Muscle of arm (tissue), 1 donor: ENCODE measurements at regions not wholly inside any gene's neighbourhood (a gene's known extent, or its start where the extent isn't known, plus 50 kb on each side); places are given as distances from the start of the nearest gene placed in this dataset.
A peak's percentile ranks its signal among the peaks of the same experiment; 100 is the strongest.
"Not testable (repeated sequence)": the region's sequence is repeated elsewhere in the genome, so short reads cannot be mapped to it uniquely, and the experiment has no call there.

Experiments used
- DNase-seq: peaks from one replicate; pipeline ENCODE4 v3.0.0-alpha.2; 2013

DNA sequence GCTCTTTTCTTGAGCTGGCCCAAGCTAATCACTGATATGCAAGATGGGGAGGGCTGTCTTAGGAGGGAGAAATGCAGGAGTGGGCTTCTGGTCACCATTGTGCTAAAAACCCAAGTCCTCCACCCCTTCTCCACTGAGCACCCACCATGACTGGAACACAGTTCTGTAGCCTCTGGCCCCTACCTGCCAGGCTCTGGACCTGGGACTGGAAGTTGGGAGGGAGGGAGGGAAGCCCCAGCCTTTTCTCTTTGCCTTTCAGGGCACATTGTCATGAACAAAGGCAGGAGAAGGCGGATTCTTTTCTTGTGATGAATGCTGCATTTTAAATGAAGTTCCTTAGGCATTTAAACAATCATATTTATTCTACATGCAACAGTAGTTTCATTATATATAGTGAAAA, 559.1 kb upstream of the TRPC7 start:
- DNase-seq = no peak

DNA sequence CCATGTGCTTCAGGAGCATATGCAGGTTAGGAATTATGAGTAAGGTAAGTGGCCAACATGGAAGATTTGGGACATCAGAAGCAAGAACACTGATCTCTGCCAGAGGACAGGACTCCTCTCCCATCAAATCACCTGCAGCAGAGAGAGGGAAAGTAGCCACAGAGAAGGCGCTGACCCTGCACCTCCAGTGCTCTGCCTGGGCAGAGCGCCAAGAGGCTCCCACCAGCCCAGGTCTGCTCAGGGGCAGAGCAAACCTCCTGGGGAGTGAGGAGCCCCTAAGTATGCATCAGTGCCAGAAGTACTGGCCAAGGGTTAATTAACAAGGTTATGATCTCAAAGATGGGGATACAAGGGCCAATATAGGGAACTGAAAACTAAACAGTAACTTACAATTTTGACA, 545.3 kb upstream of the TRPC7 start:
- DNase-seq = no peak

DNA sequence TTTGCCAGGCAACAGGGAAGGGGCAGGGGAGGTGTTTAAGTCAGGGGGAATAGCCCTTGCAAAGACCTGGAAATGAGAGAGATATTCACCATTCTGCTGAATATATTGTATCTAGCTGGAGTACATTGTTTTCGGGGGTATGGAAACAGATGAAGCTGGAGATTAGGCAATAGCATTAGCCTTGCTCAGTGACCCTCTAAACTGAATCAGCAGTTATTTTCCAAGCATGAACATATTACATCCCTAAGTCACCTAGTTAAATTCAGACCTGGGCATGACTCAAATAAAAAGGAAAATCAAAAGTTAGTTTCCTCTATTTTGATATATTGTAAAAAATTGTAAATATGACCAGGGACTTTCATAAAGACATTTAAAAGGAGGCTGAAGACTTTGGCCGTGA, 544.6 kb upstream of the TRPC7 start:
- DNase-seq = no peak

DNA sequence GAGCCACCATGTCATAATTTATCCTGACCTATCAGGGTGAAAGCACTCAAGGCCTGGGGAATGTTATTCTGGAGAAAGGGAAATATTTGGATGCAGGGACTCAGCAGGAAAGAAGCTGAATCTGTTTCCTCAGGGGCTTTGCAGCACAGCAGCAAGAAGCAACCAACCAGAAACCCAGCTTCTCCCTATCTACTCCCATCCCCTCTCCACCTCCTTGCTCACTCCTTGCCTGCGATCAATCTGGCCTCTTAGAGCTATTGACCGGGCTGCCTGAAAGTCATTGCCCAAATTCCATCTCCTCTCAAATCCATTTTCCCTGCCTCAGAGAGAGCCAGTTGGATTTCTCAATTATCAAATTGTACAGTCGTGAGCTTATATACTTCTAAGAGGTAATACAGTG, 542.0 kb upstream of the TRPC7 start:
- no peak for DNase-seq

- DNase-seq = no peak
Observed at GRCh38 chr5:136906545-136906944, 541.2 kb upstream of the TRPC7 start.

- DNase-seq = no peak
Observed at GRCh38 chr5:136905571-136905970, 540.2 kb upstream of the TRPC7 start.

DNA sequence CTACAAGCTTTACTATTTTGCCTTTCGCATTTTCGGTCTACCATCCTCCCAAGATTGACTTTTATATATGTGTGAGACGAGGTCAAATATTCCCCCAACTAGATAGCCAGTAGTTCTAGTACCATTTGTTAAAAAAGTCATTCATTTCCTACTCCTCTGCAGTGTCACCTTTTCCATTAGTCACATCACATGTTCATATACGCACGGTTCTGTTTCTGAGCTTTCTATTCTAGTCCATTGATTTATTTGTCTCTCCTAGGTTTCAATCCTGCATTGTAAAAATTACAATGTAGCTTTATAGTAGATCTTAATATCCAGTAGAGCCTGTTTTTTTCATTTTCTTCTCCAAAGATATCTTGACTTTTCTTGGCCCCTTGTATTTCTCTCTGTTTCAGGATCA, 528.7 kb upstream of the TRPC7 start:
- DNase-seq = no peak

- no peak for DNase-seq
Observed at GRCh38 chr5:136892000-136892399, 526.7 kb upstream of the TRPC7 start.

DNA sequence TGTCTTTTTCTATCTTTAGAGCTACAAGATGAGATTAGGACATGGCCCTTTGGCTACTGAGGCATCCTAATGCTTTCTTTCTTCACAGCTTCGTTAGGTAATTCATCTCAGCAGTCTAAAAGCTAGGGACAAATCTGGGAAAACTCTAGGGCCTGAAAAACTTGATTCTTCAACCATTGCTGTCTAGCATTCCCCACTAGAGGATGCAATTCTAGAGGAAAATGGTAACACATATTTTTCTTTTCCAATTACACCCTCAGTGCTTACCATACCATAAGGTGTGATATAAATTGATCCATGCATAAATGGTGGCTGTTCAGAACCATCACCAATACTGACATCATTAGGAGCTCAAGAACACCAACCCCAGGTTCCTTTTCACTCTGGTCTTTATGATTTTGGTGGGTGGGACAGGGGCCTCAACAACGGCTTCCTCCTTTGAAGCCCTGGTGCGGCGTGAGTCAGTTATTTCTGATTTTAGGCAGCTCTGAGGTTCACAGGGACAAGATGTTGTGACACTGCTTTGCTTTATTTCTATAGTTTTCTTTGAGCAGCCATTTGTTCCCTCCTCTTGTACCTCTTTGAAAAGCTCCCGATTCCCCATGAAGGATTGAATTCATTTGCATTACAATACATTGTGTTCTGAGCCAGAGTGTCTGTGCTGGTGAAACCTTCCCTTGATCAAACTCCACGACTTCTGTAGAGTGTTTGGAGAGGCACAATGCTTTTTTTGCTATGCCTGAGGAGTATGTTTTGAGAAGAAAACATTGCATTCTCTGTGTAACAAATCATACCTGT, 526.0 kb upstream of the TRPC7 start:
- no peak for DNase-seq

DNA sequence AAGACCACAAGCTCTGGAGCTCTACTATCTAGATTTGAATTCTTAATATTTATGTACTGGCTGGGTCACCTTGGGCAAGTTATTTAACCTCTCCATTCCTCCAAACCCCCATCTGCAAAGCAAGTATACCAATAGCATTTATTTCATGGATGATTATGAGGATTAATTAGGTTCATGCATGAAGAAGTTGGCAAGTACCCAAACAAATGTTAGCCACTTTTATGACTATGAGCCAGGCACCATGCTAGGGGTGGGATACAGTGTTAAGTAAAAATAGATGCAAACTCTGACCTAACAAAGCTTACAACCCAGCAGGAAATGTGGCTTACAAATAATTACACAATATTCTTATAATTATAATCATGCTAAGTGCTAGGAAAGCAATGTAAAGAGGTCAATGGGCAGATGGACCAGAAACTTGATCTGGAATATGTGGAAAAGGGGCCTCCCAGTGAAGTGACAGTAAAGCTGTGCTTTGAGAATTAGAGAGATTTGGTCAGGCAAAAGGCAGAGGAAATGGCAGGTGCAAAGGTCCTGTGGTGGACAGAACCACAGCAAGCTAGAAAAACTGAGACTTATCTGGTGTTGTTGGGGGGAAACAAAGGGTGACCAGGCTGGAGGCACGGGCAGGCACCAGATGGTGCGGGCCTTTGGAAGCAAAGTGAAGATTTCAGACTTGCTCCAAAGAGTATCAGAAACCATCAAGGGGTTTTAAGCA, 525.2 kb upstream of the TRPC7 start:
- DNase-seq = no peak

DNA sequence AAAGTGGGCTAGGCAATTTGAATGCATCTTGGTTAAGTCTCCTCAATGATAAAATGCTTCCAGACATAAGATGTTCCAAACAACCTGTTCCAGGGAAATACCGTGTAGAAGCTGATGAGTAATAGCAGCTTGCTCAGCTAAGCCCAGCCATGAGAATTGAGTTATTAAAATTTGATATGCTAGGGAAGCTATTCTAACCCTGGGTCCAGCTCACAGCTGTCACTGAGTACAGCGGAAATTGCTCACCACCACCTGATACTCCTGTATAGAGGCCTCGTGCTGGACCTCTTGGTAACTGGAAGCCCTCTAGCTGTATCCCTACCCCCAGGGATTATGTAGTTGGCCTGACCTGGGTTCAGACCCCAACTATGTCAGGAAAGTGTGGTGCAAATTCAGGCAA, 521.3 kb upstream of the TRPC7 start:
- no peak for DNase-seq

DNA sequence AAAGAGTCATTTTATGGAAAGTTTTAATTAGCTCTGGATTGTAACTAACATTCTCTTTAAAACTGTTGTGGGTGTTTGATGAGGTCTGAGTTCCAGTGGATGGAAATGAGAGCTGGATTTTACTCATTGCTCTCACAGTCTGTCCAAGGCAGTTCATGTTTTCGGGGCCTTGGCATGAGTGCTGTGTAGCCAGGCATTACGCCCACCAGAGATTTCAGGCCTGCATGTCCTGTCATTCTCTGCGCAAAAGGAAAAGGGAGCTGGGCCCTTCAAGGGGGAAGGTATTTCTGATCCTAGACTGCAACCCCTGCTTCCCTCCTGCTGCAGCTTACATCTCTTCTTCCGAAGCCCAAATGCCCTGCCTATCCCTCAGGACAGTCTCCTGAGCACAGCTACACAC, 499.6 kb upstream of the TRPC7 start:
- no peak for DNase-seq

GRCh38 chr5:136856648-136857047, 491.3 kb upstream of the TRPC7 start:
- DNase-seq = no peak

GRCh38 chr5:136853971-136854370, 488.6 kb upstream of the TRPC7 start:
- peak; percentile 31 for DNase-seq

DNA sequence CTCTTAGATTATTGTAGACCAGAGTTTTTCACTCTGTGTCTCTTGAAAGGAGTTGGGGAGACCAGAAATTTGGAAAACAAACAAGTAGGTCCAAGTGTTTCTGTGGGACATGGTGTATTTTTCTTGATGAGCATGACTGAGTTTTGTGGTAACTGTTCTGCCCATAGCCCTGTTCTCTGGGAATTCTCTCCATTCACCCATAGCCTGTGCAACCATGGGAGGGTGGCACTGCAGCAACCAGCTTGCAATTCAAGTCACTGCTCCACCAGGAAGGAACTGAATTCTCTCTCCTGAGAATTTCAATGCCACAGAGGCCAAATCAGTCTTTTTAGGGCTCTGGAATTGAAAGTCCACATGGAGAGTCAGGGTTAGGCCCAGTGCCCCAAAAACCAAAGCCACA, 475.3 kb upstream of the TRPC7 start:
- DNase-seq = no peak

DNA sequence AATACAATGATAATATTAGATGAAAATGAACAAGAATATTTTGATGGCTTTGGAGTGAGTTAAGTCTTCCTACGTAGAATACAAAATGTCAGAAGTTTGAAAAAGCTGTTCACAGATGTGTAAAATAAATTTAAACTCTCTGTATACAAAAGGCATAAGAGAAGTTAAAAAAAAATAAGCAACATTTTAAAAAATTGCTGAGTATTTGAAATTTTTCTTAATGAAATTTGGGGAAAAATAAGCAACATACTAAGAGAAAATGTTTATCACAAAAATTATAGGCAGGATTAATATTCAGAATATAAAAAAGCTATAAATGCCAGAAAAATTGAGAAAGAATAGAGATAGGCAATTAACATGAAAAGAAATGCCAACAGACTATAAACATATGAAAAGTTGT, 470.7 kb upstream of the TRPC7 start:
- DNase-seq = no peak

DNA sequence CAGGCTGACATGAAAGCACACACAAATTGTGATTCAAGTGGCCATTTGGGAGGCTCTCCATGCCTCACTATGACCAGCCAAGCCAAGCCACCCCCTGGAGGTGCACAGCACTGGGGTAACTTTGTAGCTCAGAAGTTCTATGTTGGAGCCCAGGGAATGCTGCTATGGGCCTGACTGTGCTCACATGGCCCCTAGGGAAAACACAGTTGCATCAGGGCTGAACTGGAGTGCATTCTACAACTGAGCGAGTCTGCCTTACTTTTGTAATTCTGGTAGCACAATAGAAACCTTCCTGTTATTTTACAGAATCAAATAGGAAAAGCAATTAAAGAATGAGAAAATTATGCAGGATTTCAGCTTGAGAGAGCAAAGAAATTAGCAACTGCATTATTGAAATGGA, 455.5 kb upstream of the TRPC7 start:
- no peak for DNase-seq

DNA sequence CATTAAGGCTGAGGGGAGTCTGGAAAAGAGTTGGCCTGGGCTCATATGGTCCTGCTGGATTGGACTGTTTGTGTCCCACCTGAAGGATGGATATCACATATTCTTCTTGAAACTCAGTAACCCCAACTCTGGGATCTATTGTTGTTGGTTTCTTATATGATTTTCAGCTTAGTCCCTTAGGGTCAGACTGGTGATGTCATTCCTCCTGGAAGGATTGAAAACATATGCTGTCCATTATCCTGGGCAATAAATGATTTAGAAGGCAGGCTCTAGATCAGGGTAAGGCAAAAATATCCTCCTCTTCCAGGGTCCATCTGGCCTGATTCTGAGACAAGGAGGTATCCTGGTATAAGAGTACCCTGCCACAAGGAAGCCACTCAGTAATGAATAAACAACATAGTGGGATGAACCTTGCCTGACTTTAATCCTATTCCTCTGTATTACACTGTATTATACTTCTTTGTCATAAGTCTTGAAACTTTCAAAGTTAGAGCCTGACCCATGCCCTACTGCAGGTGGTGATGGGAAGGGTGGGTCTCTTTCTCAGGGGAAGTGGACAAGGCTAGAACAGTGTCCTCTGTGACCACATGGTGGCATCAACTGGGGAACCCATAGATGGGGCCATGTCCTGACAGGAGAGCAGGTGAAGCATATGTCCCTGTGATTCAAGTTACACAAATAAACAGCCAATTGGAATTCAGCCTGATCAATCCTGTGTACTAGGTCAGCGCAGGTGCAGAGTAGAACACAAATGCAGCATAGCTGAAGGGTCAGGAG, 454.4 kb upstream of the TRPC7 start:
- DNase-seq = no peak

DNA sequence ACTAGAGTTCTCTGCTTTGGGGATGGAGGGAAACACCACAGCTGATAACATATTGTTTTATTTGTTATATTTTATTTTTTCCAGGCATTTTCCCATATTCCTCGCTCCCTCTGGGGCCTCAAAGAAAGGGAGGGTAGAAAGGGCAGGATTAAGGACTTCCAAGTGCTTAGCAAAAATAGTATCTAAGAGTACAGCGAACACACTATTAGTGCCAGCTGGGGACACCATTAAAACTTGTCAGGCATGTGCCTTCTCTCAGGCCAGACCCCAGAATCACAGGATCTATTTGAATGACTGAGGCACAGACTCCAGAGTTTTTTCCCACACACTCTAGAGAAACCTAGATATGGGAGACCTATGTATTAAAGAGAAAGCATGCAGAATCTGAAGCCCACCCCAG, 451.0 kb upstream of the TRPC7 start:
- DNase-seq = no peak

DNA sequence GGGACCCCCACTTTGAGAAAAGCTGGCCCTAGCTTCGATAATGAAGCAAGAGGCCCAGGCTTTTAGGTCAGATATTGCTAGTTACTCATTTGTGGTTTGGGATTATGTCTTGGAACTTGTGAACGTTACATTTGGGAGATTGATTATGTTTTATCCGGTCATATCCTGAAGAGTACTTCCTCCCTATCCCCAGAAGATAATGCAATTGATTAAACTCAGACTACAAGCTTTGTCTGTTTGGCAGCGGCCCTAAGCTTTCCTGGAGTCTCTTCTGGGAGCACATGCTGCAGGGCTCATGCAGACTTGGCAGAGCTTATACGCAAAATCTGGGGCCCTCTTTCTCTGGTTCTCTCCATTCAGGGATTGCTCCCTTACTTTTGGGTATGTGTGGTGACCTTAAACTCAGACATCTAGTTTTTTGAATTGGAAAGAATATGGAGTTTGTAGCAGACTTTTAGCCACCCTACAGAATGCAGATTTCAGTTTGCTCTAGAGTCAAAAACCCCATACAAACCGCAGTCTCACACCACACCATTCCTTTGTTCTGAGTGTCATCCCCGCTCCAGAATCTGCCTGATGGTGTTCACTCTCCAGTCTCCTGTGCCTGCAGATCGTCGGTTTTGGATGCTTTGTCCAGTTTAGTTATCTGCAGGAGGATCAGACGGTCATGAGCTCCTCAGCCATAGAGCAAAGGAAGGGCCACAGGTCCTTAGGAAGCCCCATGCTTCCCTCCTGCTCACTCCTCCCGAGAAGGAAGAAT, 449.5 kb upstream of the TRPC7 start:
- peak; percentile 71 for DNase-seq

DNA sequence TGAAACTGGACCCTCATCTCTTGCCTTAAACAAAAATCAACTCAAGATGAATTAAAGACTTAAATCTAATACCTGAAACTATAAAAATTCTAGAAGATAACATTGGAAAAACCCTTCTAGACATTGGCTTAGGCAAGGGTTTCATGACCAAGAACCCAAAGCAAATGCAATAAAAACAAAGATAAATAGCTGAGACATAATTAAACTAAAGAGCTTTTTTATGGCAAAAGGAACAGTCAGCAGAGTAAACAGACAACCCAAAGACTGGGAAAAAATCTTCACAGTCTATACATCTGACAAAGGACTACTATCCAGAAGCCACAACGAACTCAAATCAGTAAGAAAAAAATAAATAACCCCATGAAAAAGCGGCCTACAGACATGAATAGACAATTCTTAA, 446.9 kb upstream of the TRPC7 start:
- not testable (repeated sequence) for DNase-seq

- no peak for DNase-seq
Observed at GRCh38 chr5:136811551-136811950, 446.2 kb upstream of the TRPC7 start.
